Epithelial cell of proximal tubule (primary cell): ENCODE measurements at regions not wholly inside any gene's neighbourhood (a gene's known extent, or its start where the extent isn't known, plus 50 kb on each side); places are given as distances from the start of the nearest gene placed in this dataset.
A peak's percentile ranks its signal among the peaks of the same experiment; 100 is the strongest.

Experiments used
- DNase-seq: peaks from one replicate; pipeline ENCODE4 v3.0.0-alpha.2; 2011; ENCODE audit warnings: low read depth
- H3K4me3 ChIP-seq: 2 replicates; pipeline ENCODE4 v1.5.1; 2011; ENCODE audit warnings: low read depth, mild to moderate bottlenecking, low read length
- TF ChIP-seq, protein P1 (sequence below): conservative IDR thresholded peaks from 2 replicates; pipeline ENCODE4 v1.5.1; 2012; ENCODE audit warnings: low read depth, mild to moderate bottlenecking, low read length

DNA sequence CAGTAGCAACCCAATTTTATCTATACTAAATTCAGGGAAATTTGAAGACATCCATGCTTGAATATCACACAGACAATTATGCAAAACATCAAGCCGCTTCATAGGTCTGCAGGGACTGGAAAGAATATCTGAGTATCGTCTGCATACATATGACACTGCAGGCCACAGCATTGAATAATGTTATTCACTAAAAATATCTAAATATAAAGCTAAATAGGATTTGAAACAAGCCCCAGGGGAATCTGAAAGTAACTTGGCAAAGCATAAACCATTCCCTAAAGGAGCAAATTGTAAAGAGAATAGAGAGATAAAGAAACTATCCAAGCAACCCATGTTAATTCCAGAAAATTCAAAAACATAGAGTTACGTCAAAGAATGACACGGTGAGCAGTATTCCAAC lies 1251.0 kb downstream of the PCDH17 start:
- no peak overlapping the region for H3K4me3 ChIP-seq
- TF ChIP-seq, protein P1, sequence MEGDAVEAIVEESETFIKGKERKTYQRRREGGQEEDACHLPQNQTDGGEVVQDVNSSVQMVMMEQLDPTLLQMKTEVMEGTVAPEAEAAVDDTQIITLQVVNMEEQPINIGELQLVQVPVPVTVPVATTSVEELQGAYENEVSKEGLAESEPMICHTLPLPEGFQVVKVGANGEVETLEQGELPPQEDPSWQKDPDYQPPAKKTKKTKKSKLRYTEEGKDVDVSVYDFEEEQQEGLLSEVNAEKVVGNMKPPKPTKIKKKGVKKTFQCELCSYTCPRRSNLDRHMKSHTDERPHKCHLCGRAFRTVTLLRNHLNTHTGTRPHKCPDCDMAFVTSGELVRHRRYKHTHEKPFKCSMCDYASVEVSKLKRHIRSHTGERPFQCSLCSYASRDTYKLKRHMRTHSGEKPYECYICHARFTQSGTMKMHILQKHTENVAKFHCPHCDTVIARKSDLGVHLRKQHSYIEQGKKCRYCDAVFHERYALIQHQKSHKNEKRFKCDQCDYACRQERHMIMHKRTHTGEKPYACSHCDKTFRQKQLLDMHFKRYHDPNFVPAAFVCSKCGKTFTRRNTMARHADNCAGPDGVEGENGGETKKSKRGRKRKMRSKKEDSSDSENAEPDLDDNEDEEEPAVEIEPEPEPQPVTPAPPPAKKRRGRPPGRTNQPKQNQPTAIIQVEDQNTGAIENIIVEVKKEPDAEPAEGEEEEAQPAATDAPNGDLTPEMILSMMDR: no peak
- DNase-seq: no peak

DNA sequence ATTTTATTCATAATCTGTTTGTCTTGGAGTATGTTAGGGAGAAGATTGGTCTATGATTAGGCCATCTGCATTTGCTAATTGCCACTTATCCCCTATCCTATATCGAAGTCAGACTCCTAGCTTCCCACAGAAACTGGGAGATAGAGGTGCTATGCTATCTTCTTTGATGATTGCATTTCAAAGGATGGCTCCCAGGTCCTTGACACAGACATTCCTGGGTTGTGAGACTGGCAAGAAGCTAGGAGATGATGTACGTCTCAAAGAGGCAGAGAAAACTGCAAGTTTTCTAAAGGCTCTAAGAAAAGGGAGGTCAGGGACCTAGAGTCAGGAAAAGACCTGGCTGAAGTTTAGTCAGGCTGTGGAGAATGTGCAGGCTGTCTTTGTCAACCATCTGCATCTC lies 1251.9 kb downstream of the PCDH17 start:
- no peak overlapping the region for H3K4me3 ChIP-seq
- DNase-seq: no peak
- TF ChIP-seq, protein P1: no peak

DNA sequence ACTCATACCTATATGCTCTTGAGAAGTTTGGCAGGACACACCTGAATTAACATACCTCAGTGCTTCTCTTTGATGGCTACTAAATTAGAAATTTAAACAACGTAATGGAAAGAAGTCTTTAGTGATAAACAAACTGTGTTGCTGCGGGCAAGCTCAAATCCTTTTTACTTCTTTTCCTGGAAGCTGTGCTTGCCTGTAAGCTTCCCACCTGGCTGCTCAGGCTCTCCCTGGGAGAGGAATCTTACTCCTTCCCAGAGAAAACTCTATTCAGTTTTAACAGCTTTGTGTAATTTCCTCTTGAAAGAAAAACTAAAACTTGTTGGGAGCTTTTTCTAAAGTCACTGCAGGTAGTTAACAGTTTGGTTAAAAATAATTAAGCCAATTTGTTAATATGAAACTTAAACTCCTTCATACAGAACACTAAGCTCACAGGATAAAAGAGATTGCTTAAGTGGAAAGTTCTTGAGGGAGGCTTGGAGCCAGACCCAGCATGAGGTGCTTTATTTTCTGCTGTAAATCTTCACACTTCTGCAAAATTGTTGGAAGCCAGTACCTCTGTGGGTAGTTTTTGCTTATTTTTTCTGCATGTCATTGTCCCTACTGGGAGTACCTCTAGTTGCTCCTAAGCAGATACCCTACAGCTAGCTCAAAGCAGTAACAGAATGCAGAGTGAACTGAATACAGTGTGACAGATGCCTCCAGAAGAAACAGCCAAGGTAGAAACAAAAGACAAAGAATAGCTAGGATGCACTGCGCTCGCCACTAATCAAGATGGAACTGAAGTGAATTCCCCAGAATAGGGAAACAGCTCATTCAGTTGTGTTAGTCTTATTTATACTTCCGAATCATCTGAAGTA lies 1253.0 kb downstream of the PCDH17 start:
- no peak overlapping the region for H3K4me3 ChIP-seq
- TF ChIP-seq, protein P1: no peak
- DNase-seq: peak; percentile 15

DNA sequence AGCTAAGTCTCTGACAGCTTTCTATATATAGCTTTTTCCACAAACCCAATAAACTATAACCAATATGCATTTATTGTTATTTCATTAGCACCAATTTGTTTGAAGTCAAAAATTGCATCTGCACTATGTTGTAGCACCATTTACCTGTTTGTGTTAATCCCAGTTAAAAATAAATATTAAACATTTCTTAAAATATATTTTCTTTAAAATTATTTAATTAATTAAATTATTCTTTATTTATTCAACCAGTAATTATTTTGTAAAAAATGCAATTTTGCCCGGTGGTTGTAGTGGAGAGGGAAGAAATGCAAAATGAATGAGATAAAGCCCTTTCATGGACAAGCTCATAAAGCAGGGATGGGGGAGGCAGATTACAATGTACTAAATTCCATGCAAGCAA lies 1257.9 kb downstream of the PCDH17 start:
- no peak overlapping the region for H3K4me3 ChIP-seq
- TF ChIP-seq, protein P1: no peak
- no peak for DNase-seq

DNA sequence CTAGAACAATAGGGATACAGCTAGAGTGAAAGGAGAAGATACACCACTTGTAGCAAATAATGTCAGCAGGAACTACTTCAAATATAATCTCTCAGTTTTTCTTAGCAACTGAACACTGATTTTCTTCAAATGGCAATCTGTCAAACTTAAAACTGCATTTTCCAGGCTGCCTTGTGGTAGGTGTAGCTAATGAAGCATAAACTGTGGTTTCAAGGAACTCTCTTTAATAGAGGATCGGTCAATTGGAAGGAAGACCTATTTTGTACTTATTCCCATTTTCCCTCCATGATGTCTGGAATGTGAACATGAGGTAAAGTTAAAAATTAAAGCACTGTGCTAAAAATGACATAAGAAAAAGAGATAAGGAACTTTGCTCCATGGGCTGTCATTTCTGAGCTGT lies 1261.9 kb downstream of the PCDH17 start:
- no peak for DNase-seq
- no peak overlapping the region for H3K4me3 ChIP-seq
- TF ChIP-seq, protein P1: no peak

DNA sequence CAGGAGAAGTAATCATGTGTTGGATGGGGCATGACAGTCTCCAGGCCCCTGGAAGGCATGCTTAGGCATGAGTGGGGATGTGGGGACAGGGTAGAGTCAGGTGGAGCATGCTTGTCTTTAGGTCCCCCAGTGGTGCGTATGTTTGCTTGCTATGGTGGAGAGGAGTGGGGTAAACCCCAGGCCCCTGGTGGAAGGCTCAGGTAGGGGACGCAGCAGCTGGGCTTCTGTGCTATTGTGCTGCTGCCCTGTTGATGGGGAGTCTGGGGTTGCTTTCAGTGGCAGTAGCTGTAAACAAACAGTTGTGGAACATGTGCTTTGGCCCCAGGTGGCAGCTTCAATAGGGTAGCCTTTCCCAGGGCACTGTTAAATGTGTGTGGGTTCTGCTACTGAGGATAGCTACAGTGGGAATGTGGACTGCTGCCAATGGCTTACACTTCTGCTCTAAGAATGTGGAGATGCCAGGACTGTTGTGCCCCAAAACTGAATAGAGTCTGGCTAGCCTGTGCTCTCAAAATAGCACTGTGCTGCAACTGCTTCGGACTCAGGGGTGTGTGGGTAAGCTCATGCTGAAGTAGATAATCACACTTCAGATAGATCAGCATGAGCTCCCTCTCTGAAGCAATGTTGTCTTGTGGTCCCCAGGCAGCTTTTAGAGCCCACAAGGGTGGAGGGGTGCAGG lies 1257.3 kb downstream of the DIAPH3 start:
- TF ChIP-seq, protein P1: no peak
- no peak for DNase-seq
- no peak overlapping the region for H3K4me3 ChIP-seq
